ENCODE measurements at regions not wholly inside any gene's neighbourhood (a gene's known extent, or its start where the extent isn't known, plus 50 kb on each side); places are given as distances from the start of the nearest gene placed in this dataset.

GRCh38 chr14:21781543-21781942, 107.9 kb upstream of the OR4E1 start:
- no peaks in the 10 kb centered on the region for H3F3A ChIP-seq (ENCODE audit: insufficient read depth, low read depth)
- H3K4me1 ChIP-seq (replicated peaks; ENCODE audit: insufficient read depth): no peaks in the 10 kb centered on the region
- POLR2A ChIA-PET (ENCODE audit: unreplicated experiment): interaction anchor here (0.7 kb wide), 1 partner anchor 114 kb away, joined by 3 read pairs; no protein-coding TSS in a partner anchor
- intact Hi-C loops (cut with micrococcal nuclease; ENCODE audit: unreplicated experiment): no loop called here
- H3K27me3 ChIP-seq (ENCODE audit: insufficient read depth, low read depth): no peaks in the 10 kb centered on the region
- H3K4me2 ChIP-seq: no peak overlapping the region
- no peaks in the 10 kb centered on the region for H4K20me1 ChIP-seq (ENCODE audit: insufficient read depth)
- no peak overlapping the region for H3K4me3 ChIP-seq
- no peaks in the 10 kb centered on the region for H3K79me2 ChIP-seq (ENCODE audit: low read depth)
- DNase-seq: no peak
- CTCF ChIA-PET: no interaction called here
- no peaks in the 10 kb centered on the region for H3K9me2 ChIP-seq (ENCODE audit: insufficient read depth)
- H3K27ac ChIP-seq: no peak overlapping the region
- H3K9me3 ChIP-seq (ENCODE audit: insufficient read depth, low read depth): no peaks in the 10 kb centered on the region
- TF ChIP-seq CTCF (conservative IDR thresholded peaks at IDR 0.05): no peak
- no peak for TF ChIP-seq EZH2 (IDR thresholded peaks at IDR 0.05; ENCODE audit: low read depth)
- H2AFZ ChIP-seq: no peak overlapping the region
- H3K36me3 ChIP-seq (ENCODE audit: low read depth): no peaks in the 10 kb centered on the region
- no TSS peak for BruUV-seq (replicated peaks)

GRCh38 chr14:21780429-21781084, 106.9 kb upstream of the OR4E1 start:
- DNase-seq: no peak
- Histone ChIP-seq H4K20me1 (ENCODE audit: insufficient read depth) (no peaks in the 10 kb centered on the region), H3K27me3 (ENCODE audit: insufficient read depth, low read depth) (no peaks in the 10 kb centered on the region), H3K27ac (no peak overlapping the region), H3K36me3 (ENCODE audit: low read depth) (no peaks in the 10 kb centered on the region), H3F3A (ENCODE audit: insufficient read depth, low read depth) (no peaks in the 10 kb centered on the region), H3K4me2 (no peak overlapping the region), H3K9me2 (ENCODE audit: insufficient read depth) (no peaks in the 10 kb centered on the region), H3K79me2 (ENCODE audit: low read depth) (no peaks in the 10 kb centered on the region), H3K4me1 (replicated peaks; ENCODE audit: insufficient read depth) (no peaks in the 10 kb centered on the region), H3K4me3 (no peak overlapping the region), H2AFZ (no peak overlapping the region), H3K9me3 (ENCODE audit: insufficient read depth, low read depth) (no peaks in the 10 kb centered on the region)
- intact Hi-C loops (cut with micrococcal nuclease; ENCODE audit: unreplicated experiment): no loop called here
- POLR2A ChIA-PET (ENCODE audit: unreplicated experiment): interaction anchor here (0.6 kb wide), 1 partner anchor 137 kb away, joined by 8 read pairs; no protein-coding TSS in a partner anchor
- TF ChIP-seq EZH2 (IDR thresholded peaks at IDR 0.05; ENCODE audit: low read depth) (no peak), CTCF (conservative IDR thresholded peaks at IDR 0.05) (no peak)
- CTCF ChIA-PET: no interaction called here
- no TSS peak for BruUV-seq (replicated peaks)

GRCh38 chr14:21771671-21772070, 98.1 kb upstream of the OR4E1 start:
- intact Hi-C loops (cut with micrococcal nuclease; ENCODE audit: unreplicated experiment): no loop called here
- DNase-seq: peak; percentile 41 to 82
- no TSS peak for BruUV-seq (replicated peaks)

More at GRCh38 chr14:21771671-21772070, 98.1 kb upstream of the OR4E1 start:
- Histone ChIP-seq H3K27me3 (ENCODE audit: insufficient read depth, low read depth) (no peaks in the 10 kb centered on the region), H3F3A (ENCODE audit: insufficient read depth, low read depth) (peaks cover 7% of the 10 kb centered on the region; the same call in 1 of the 2 replicates), H3K9me3 (ENCODE audit: insufficient read depth, low read depth) (no peaks in the 10 kb centered on the region; the same call in 1 of the 2 replicates), H3K79me2 (ENCODE audit: low read depth) (no peaks in the 10 kb centered on the region), H2AFZ (no peak overlapping the region), H3K27ac (peak overlapping the region; percentile 67), H3K4me1 (replicated peaks; ENCODE audit: insufficient read depth) (peaks cover 21% of the 10 kb centered on the region), H3K4me3 (no peak overlapping the region), H3K9me2 (ENCODE audit: insufficient read depth) (no peaks in the 10 kb centered on the region), H4K20me1 (ENCODE audit: insufficient read depth) (no peaks in the 10 kb centered on the region), H3K36me3 (ENCODE audit: low read depth) (no peaks in the 10 kb centered on the region), H3K4me2 (peak overlapping the region; percentile 56)
- ChIA-PET CTCF (no interaction called here), POLR2A (ENCODE audit: unreplicated experiment) (interaction anchor here (0.5 kb wide), 1 partner anchor 391 kb away, joined by 12 read pairs; no protein-coding TSS in a partner anchor)
- TF ChIP-seq EZH2 (IDR thresholded peaks at IDR 0.05; ENCODE audit: low read depth) (no peak), CTCF (conservative IDR thresholded peaks at IDR 0.05) (no peak)

Measured in PC-9 (cell line).